K562 (cell line): ENCODE measurements at regions not wholly inside any gene's neighbourhood (a gene's known extent, or its start where the extent isn't known, plus 50 kb on each side); places are given as distances from the start of the nearest gene placed in this dataset.

ENCODE experiments used
- ATAC-seq: fragments of 200-7000 bp; cut with Tn5 transposase; 3 replicates; pipeline ENCODE4 v1.9.1; 2020; ENCODE audit warnings: moderate library complexity
- BruUV-seq: library from RNA; stranded (reverse); fragments of 400-500 nt; replicated peaks from 2 replicates; lab custom pipeline; 2021; lab: Mats Ljungman, UMichigan
- CTCF ChIA-PET: fragments of 300-600 bp; formaldehyde crosslinking; extraction: SDS; loops from one replicate; lab custom pipeline; 2021; ENCODE audit warnings: low intra/inter-chr PET ratio; lab: Yijun Ruan, JAX
- POLR2A ChIA-PET: fragments of 300-600, 350-650 bp; sonication (Branson Sonifier 250); formaldehyde crosslinking; extraction: SDS; loops from one replicate; lab custom pipeline; 2021; ENCODE audit warnings: antibody characterized with exemption, inconsistent platforms; lab: Yijun Ruan, JAX
- DNase-seq, 4 experiments: peaks; one replicate each; pipeline versions ENCODE4 v3.0.0 to v3.0.0-alpha.2; 2011 to 2018; ENCODE audit warnings: low spot score in 3 of 4, mixed read lengths in 3 of 4; ENCODE audit errors: extremely low read depth in 1 of 4
- FAIRE-seq: peaks from 2 replicates; lab custom pipeline; 2011; peaks lifted over from hg19 to GRCh38; lab: Jason Lieb, UNC
- H2AFZ ChIP-seq: 2 replicates; pipeline ENCODE4 v1.6.0; 2011; ENCODE audit warnings: low read depth, low read length, control low read depth, inconsistent platforms
- H3K27ac ChIP-seq: fragments of 200-600 bp; 3 replicates; pipeline ENCODE4 v1.8.0; 2011; ENCODE audit warnings: low read depth, mild to moderate bottlenecking, control low read depth, inconsistent platforms, low read length, moderate library complexity, mixed read lengths; ENCODE audit errors: extremely low read depth
- H3K27me3 ChIP-seq, 2 experiments: fragments of 300-600 bp in 1 of 2; 2 replicates in 1 of 2; 3 replicates in 1 of 2; pipeline versions ENCODE4 v1.6.0 to v1.8.0; 2011; ENCODE audit warnings: inconsistent platforms in 2 of 2, low read length in 2 of 2, mild to moderate bottlenecking in 1 of 2, mixed read lengths in 1 of 2, moderate library complexity in 1 of 2; ENCODE audit not compliant: control insufficient read depth in 2 of 2, insufficient read depth in 2 of 2
- H3K36me3 ChIP-seq: fragments of 300-600 bp; 3 replicates; pipeline ENCODE4 v1.8.0; 2011; ENCODE audit warnings: mild to moderate bottlenecking, low read length, inconsistent platforms; ENCODE audit not compliant: control insufficient read depth, insufficient read depth
- H3K4me1 ChIP-seq, 2 experiments: fragments of 200-600 bp in 1 of 2; replicated peaks in 1 of 2; 2 replicates in 1 of 2; 3 replicates in 1 of 2; pipeline versions ENCODE4 v1.5.1 to v1.8.0; 2011; ENCODE audit warnings: inconsistent platforms in 2 of 2, low read length in 2 of 2, mild to moderate bottlenecking in 1 of 2, mixed read lengths in 1 of 2, moderate library complexity in 1 of 2; ENCODE audit not compliant: control insufficient read depth in 2 of 2, insufficient read depth in 2 of 2
- H3K4me2 ChIP-seq: 2 replicates; pipeline ENCODE4 v1.6.1; 2011; ENCODE audit warnings: low read length, control low read depth, inconsistent platforms, mixed read lengths; ENCODE audit not compliant: insufficient read depth
- H3K4me3 ChIP-seq: fragments of 200-600 bp; sonication (generic), shearing (Covaris generic); 2 replicates; pipeline ENCODE4 v1.5.1; 2016; ENCODE audit warnings: control low read depth, inconsistent platforms
- H3K79me2 ChIP-seq: fragments of 200-600 bp; 3 replicates; pipeline ENCODE4 v1.8.0; 2011; ENCODE audit warnings: low read length, inconsistent platforms; ENCODE audit not compliant: control insufficient read depth, insufficient read depth
- H3K9ac ChIP-seq, 2 experiments: 2 replicates each; pipeline versions ENCODE4 v1.6.0 to v1.6.1; 2011; ENCODE audit warnings: low read depth in 2 of 2, low read length in 2 of 2, control low read depth in 1 of 2, inconsistent platforms in 1 of 2, mild to moderate bottlenecking in 1 of 2, mixed read lengths in 1 of 2; ENCODE audit not compliant: insufficient read depth in 1 of 2
- H3K9me1 ChIP-seq: one replicate; pipeline ENCODE4 v1.6.0; 2011; ENCODE audit warnings: inconsistent platforms, mild to moderate bottlenecking, low read length, moderate library complexity; ENCODE audit not compliant: control insufficient read depth, insufficient read depth
- H3K9me3 ChIP-seq: replicated peaks from 2 replicates; pipeline ENCODE4 v1.5.1; 2011; ENCODE audit warnings: low read depth, low read length, inconsistent platforms; ENCODE audit not compliant: control insufficient read depth, insufficient read depth
- H4K20me1 ChIP-seq: replicated peaks from 2 replicates; pipeline ENCODE4 v1.6.1; 2011; ENCODE audit warnings: low read length, inconsistent platforms, mixed read lengths; ENCODE audit not compliant: control insufficient read depth, insufficient read depth
- GABPB2 ChIP-seq: fragments of 250-450 bp; sonication (Bioruptor Pico); conservative IDR thresholded peaks from 2 replicates; pipeline ENCODE4 v1.5.1; 2021; ENCODE audit warnings: mild to moderate bottlenecking
- STAT5B ChIP-seq: fragments of 250-450 bp; sonication (Bioruptor Pico); IDR thresholded peaks from 2 replicates; pipeline ENCODE4 v1.8.0; 2021; ENCODE audit warnings: mild to moderate bottlenecking, inconsistent platforms
- ZKSCAN8 ChIP-seq: fragments of 200-800 bp; sonication (Bioruptor generic); IDR thresholded peaks from 2 replicates; pipeline ENCODE4 v1.6.1; 2016; ENCODE audit warnings: missing genetic modification characterization, missing compliant biosample characterization
- ZNF444 ChIP-seq: fragments of 250-450 bp; sonication (Bioruptor Pico); IDR thresholded peaks from 2 replicates; pipeline ENCODE4 v1.4.0; 2020; ENCODE audit warnings: mild to moderate bottlenecking, moderate library complexity
- ZNF655 ChIP-seq: fragments of 250-450 bp; sonication (Bioruptor Pico); IDR thresholded peaks from 2 replicates; pipeline ENCODE4 v1.5.0; 2021
- WGBS: fragments of 100-300 bp; shearing (Covaris generic); methylation state at CpG from one replicate; pipeline ENCODE4 v1.1.6; 2016; ENCODE audit warnings: low coverage, mixed read lengths; ENCODE audit not compliant: insufficient coverage; ENCODE audit errors: missing lambda C conversion rate; 5-methylcytosine and 5-hydroxymethylcytosine counted together
- in situ Hi-C: fragments of 300-500 bp; cut with MboI; formaldehyde crosslinking; loops from 4 replicates; pipeline ENCODE4 v1.15.0; 2018; ENCODE audit warnings: inconsistent platforms, mixed read lengths
- intact Hi-C: fragments of 100-400 bp; cut with micrococcal nuclease; formaldehyde crosslinking; loops from 2 replicates; pipeline ENCODE4 v1.14.2; 2022

- no peak for FAIRE-seq
- H3K9ac ChIP-seq: no peak overlapping the region
- H3K4me3 ChIP-seq: no peak overlapping the region
- H4K20me1 ChIP-seq: no peaks in the 10 kb centered on the region
- H3K4me2 ChIP-seq: no peak overlapping the region
- H3K4me1 ChIP-seq: no peaks in the 10 kb centered on the region
- no peak overlapping the region for H3K27ac ChIP-seq
- H3K79me2 ChIP-seq: no peaks in the 10 kb centered on the region
- no TSS peak for BruUV-seq
- no peaks in the 10 kb centered on the region for H3K9me1 ChIP-seq
- CTCF ChIA-PET: no interaction called here
- intact Hi-C loops (no loop called here), in situ Hi-C loops (no loop called here)
- TF ChIP-seq ZKSCAN8 (CRISPR knock-in tag) (no peak), STAT5B (no peak), ZNF444 (CRISPR knock-in tag) (no peak)
- no peak for ATAC-seq
- H3K27me3 ChIP-seq: no peaks in the 10 kb centered on the region
- no peaks in the 10 kb centered on the region for H3K9me3 ChIP-seq
- POLR2A ChIA-PET: no interaction called here
- no peak for DNase-seq
- no peak overlapping the region for H2AFZ ChIP-seq
- 2% methylated on average over 4 of the region's 4 CpGs for WGBS
- H3K36me3 ChIP-seq: no peaks in the 10 kb centered on the region
Observed at GRCh38 chr22:27452922-27453321, 348.6 kb downstream of the MN1 start.

- ATAC-seq (no peak), DNase-seq (no peak)
- BruUV-seq: no TSS peak
- 0% methylated on average over 4 of the region's 4 CpGs for WGBS
- no peaks in the 10 kb centered on the region for H4K20me1 ChIP-seq
- H3K4me2 ChIP-seq: no peak overlapping the region
- no peaks in the 10 kb centered on the region for H3K9me1 ChIP-seq
- intact Hi-C loops: no loop called here
- no peak overlapping the region for H2AFZ ChIP-seq
- no peaks in the 10 kb centered on the region for H3K79me2 ChIP-seq
- TF ChIP-seq ZNF655 (no peak), GABPB2 (CRISPR knock-in tag) (no peak)
- TF ChIP-seq, all 486 proteins: peak for 0
- Histone ChIP-seq H3K27me3 (peaks cover 0 to 3% of the 10 kb centered on the region in 2 experiments; a peak in 1 of 5 replicates), H3K27ac (no peak overlapping the region), H3K9ac (no peak overlapping the region), H3K36me3 (no peaks in the 10 kb centered on the region), H3K4me3 (no peak overlapping the region), H3K4me1 (no peaks in the 10 kb centered on the region), H3K9me3 (no peaks in the 10 kb centered on the region)
- no peak for FAIRE-seq
- CTCF ChIA-PET: no interaction called here
- in situ Hi-C loops: no loop called here
- POLR2A ChIA-PET: no interaction called here
Observed at GRCh38 chr22:27453725-27454124, 347.8 kb downstream of the MN1 start.
